ENCODE measurements at regions not wholly inside any gene's neighbourhood (a gene's known extent, or its start where the extent isn't known, plus 50 kb on each side); places are given as distances from the start of the nearest gene placed in this dataset.

DNA sequence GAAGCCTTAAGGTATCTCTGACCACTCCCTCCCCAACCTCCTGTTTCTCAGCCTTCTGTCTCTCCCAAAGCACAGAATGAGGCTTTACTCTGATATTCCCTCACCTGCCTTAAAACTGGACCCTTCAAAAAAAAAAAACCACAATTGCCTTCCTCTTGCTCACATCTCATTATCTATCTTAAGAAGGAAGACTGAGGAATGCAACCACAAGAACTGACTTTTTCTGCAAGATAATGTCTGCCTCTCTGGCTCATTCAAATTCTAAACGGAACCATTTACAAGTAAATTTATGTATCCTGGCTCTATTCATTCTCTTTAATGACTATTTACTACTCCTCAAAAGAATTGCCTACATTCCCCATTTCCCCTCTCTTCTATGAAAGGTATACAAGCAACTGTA lies 545.5 kb upstream of the HTR2C start:
- no peak for ATAC-seq (ENCODE audit: low read depth)
- H3K27ac ChIP-seq (ENCODE audit: poor library complexity, severe bottlenecking) = no peak overlapping the region
- H3K4me3 ChIP-seq (ENCODE audit: severe bottlenecking) = no peak overlapping the region

DNA sequence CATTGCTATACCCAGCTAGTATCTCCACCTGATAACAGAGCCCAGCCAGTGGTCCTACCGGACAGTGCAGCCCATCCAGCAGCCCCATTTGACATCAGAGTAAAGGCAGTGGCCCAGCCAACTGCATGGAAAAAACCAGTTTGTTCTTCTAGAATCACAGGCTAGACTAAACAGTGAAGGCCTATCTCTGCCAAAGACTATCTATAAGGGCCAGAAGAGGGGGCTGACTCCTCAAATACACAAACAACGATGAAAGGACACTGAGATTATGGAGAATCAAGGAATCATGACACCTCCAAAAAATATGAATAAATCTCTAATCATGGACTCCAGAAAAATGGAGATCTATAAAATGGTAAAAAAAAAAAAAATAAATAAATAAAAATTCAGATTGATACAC lies 546.4 kb upstream of the HTR2C start:
- TF ChIP-seq, protein P1, sequence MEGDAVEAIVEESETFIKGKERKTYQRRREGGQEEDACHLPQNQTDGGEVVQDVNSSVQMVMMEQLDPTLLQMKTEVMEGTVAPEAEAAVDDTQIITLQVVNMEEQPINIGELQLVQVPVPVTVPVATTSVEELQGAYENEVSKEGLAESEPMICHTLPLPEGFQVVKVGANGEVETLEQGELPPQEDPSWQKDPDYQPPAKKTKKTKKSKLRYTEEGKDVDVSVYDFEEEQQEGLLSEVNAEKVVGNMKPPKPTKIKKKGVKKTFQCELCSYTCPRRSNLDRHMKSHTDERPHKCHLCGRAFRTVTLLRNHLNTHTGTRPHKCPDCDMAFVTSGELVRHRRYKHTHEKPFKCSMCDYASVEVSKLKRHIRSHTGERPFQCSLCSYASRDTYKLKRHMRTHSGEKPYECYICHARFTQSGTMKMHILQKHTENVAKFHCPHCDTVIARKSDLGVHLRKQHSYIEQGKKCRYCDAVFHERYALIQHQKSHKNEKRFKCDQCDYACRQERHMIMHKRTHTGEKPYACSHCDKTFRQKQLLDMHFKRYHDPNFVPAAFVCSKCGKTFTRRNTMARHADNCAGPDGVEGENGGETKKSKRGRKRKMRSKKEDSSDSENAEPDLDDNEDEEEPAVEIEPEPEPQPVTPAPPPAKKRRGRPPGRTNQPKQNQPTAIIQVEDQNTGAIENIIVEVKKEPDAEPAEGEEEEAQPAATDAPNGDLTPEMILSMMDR (IDR thresholded peaks at IDR 0.05; ENCODE audit: poor library complexity, severe bottlenecking) = no peak
- no peak for DNase-seq (ENCODE audit: low spot score)
- H3K27me3 ChIP-seq (ENCODE audit: insufficient read depth, poor library complexity, severe bottlenecking) = no peaks in the 10 kb centered on the region
- H3K9me3 ChIP-seq (ENCODE audit: severe bottlenecking) = no peaks in the 10 kb centered on the region
- ATAC-seq (ENCODE audit: low read depth) = no peak
- no peak overlapping the region for H3K27ac ChIP-seq (ENCODE audit: poor library complexity, severe bottlenecking)
- H3K36me3 ChIP-seq (ENCODE audit: low read depth) = no peaks in the 10 kb centered on the region
- H3K4me1 ChIP-seq (ENCODE audit: insufficient read depth, poor library complexity, severe bottlenecking) = no peaks in the 10 kb centered on the region
- no peak overlapping the region for H3K4me3 ChIP-seq (ENCODE audit: severe bottlenecking)

More for the DNA sequence above, 545.5 kb upstream of the HTR2C start:
- TF ChIP-seq, protein P1 (IDR thresholded peaks at IDR 0.05; ENCODE audit: poor library complexity, severe bottlenecking) = no peak
- no peaks in the 10 kb centered on the region for H3K9me3 ChIP-seq (ENCODE audit: severe bottlenecking)
- H3K36me3 ChIP-seq (ENCODE audit: low read depth) = no peaks in the 10 kb centered on the region
- H3K4me1 ChIP-seq (ENCODE audit: insufficient read depth, poor library complexity, severe bottlenecking) = no peaks in the 10 kb centered on the region
- no peak for DNase-seq (ENCODE audit: low spot score)
- no peaks in the 10 kb centered on the region for H3K27me3 ChIP-seq (ENCODE audit: insufficient read depth, poor library complexity, severe bottlenecking)

DNA sequence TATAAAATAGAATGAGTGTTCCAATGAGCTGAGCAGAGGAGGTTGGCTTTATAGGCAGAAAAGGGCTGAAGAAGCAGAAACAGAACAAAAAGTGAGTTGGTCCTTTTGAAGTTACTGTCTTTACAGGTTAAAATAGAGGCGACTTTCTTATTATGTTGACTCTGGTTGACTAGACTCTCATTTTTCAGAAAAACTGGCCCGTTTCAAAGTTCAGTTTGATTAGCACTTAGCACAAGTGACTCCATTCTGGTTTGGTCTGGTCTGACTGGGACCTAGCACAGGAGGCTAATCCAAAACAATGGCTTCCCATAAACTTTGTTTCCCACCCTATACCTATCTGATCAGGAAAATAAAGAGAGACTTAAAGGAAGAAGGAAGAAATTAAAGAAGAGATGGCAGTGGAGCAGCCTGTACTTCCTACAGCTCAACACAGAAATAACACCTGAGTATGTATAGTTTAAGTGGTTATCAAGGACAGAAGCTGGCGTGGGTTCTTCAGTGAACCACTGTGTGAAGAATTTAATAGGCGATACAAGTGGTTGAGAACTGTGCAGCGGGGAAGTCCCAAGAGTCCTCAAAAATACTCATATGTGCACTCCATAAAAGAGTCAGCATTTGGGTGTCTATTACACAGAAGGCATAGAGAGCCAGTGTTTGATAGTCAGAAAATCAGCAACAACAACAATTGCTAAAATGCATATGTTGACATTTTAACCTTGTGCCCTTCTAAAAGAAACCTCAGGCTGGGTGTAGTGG lies 554.8 kb upstream of the HTR2C start:
- Histone ChIP-seq H3K4me1 (ENCODE audit: insufficient read depth, poor library complexity, severe bottlenecking) (no peaks in the 10 kb centered on the region), H3K27me3 (ENCODE audit: insufficient read depth, poor library complexity, severe bottlenecking) (no peaks in the 10 kb centered on the region), H3K36me3 (ENCODE audit: low read depth) (no peaks in the 10 kb centered on the region), H3K9me3 (ENCODE audit: severe bottlenecking) (no peaks in the 10 kb centered on the region), H3K27ac (ENCODE audit: poor library complexity, severe bottlenecking) (no peak overlapping the region), H3K4me3 (ENCODE audit: severe bottlenecking) (no peak overlapping the region)
- no peak for ATAC-seq (ENCODE audit: low read depth)
- no peak for DNase-seq (ENCODE audit: low spot score)
- TF ChIP-seq, protein P1 (IDR thresholded peaks at IDR 0.05; ENCODE audit: poor library complexity, severe bottlenecking) = no peak

DNA sequence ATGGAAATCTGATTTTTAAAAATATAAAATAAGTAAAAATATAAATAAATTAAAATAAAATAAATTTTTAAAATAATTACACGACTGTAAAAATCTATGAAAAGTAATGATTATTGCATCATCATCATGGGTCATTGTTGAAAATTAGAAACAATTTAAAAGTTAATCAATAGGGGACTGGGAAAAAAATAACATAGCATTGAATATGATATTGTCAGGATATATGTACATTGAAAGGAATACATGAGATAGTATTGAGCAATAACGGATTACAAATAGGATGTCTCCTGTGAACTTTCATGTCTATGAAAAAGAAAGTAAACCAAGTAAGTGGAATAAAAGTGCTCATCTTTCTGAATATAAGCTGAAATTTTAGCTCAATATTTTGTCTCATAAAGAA lies 566.8 kb upstream of the HTR2C start:
- TF ChIP-seq, protein P1 (IDR thresholded peaks at IDR 0.05; ENCODE audit: poor library complexity, severe bottlenecking) = no peak

DNA sequence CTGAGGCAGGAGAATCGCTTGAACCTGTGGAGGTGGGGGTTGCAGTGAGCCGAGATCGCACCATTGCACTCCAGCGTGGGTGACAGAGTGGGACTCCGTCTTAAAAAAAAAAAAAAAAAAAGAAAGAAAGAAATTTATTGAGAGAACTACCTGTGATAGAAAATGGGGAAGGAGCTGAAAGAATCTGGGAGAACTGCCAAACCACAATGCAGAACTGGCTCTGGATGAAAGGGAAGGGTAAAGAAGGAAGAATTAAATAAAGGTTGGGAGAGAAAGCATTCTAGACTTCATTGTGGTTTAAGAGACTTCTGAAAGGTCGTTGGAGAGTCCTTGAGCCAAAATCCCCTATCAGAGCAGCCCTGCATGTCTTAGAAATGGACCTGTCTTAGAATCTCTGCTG lies 567.9 kb upstream of the HTR2C start:
- H3K27ac ChIP-seq (ENCODE audit: poor library complexity, severe bottlenecking) = no peak overlapping the region
- TF ChIP-seq, protein P1 (IDR thresholded peaks at IDR 0.05; ENCODE audit: poor library complexity, severe bottlenecking) = no peak
- no peak for DNase-seq (ENCODE audit: low spot score)
- H3K4me3 ChIP-seq (ENCODE audit: severe bottlenecking) = no peak overlapping the region
- ATAC-seq (ENCODE audit: low read depth) = no peak
- H3K27me3 ChIP-seq (ENCODE audit: insufficient read depth, poor library complexity, severe bottlenecking) = no peaks in the 10 kb centered on the region
- H3K36me3 ChIP-seq (ENCODE audit: low read depth) = no peaks in the 10 kb centered on the region
- no peaks in the 10 kb centered on the region for H3K9me3 ChIP-seq (ENCODE audit: severe bottlenecking)
- H3K4me1 ChIP-seq (ENCODE audit: insufficient read depth, poor library complexity, severe bottlenecking) = no peaks in the 10 kb centered on the region

More for the DNA sequence above, 566.8 kb upstream of the HTR2C start:
- Histone ChIP-seq H3K36me3 (ENCODE audit: low read depth) (no peaks in the 10 kb centered on the region), H3K27me3 (ENCODE audit: insufficient read depth, poor library complexity, severe bottlenecking) (no peaks in the 10 kb centered on the region), H3K4me3 (ENCODE audit: severe bottlenecking) (no peak overlapping the region), H3K9me3 (ENCODE audit: severe bottlenecking) (no peaks in the 10 kb centered on the region), H3K4me1 (ENCODE audit: insufficient read depth, poor library complexity, severe bottlenecking) (no peaks in the 10 kb centered on the region), H3K27ac (ENCODE audit: poor library complexity, severe bottlenecking) (no peak overlapping the region)
- ATAC-seq (ENCODE audit: low read depth) (no peak), DNase-seq (ENCODE audit: low spot score) (no peak)

All from RWPE2 (cell line).